C4-2B (cell line): ENCODE measurements at regions not wholly inside any gene's neighbourhood (a gene's known extent, or its start where the extent isn't known, plus 50 kb on each side); places are given as distances from the start of the nearest gene placed in this dataset.

Source experiments
- H3K27ac ChIP-seq: fragments of 450-650 bp; 2 replicates; pipeline ENCODE4 v1.5.1; 2017
- CTCF ChIP-seq: fragments of 450-650 bp; conservative IDR thresholded peaks from 2 replicates; pipeline ENCODE4 v1.5.1; 2017; ENCODE audit warnings: mild to moderate bottlenecking
- ZFX ChIP-seq: fragments of 450-650 bp; IDR thresholded peaks from 2 replicates; pipeline ENCODE4 v1.6.1; 2017

- H3K27ac ChIP-seq = no peak overlapping the region
- TF ChIP-seq ZFX (no peak), CTCF (no peak)
Measured at GRCh38 chr2:7609556-7609955, 692.3 kb downstream of the RNF144A start.

GRCh38 chr2:7609974-7610373, 692.8 kb downstream of the RNF144A start:
- TF ChIP-seq ZFX (no peak), CTCF (no peak)
- H3K27ac ChIP-seq = no peak overlapping the region

GRCh38 chr2:7611750-7612149, 694.5 kb downstream of the RNF144A start:
- no peak overlapping the region for H3K27ac ChIP-seq
- no peak for TF ChIP-seq CTCF
- TF ChIP-seq ZFX = no peak

- TF ChIP-seq CTCF (no peak), ZFX (no peak)
- H3K27ac ChIP-seq = no peak overlapping the region
Measured at GRCh38 chr2:7612969-7613368, 695.8 kb downstream of the RNF144A start.

GRCh38 chr2:7613831-7614230, 696.6 kb downstream of the RNF144A start:
- H3K27ac ChIP-seq = no peak overlapping the region
- no peak for TF ChIP-seq ZFX
- TF ChIP-seq CTCF = no peak

GRCh38 chr2:7618031-7618430, 700.8 kb downstream of the RNF144A start:
- H3K27ac ChIP-seq = no peak overlapping the region
- TF ChIP-seq ZFX (no peak), CTCF (no peak)

- no peak overlapping the region for H3K27ac ChIP-seq
Measured at GRCh38 chr2:7619203-7619970, 702.2 kb downstream of the RNF144A start.

More at GRCh38 chr2:7619203-7619970, 702.2 kb downstream of the RNF144A start:
- TF ChIP-seq ZFX = no peak
- TF ChIP-seq CTCF = no peak
